Adrenal gland (tissue), 5 donors: ENCODE measurements at regions not wholly inside any gene's neighbourhood (a gene's known extent, or its start where the extent isn't known, plus 50 kb on each side); places are given as distances from the start of the nearest gene placed in this dataset.

Experiments used
- POLR2A ChIP-seq, 2 donors: fragments of 450-650 bp; IDR thresholded peaks; one replicate each; pipeline ENCODE4 v1.6.1; 2017; ENCODE audit warnings: antibody characterized with exemption in 2 of 2, mild to moderate bottlenecking in 2 of 2, moderate library complexity in 1 of 2
- TF ChIP-seq, protein P1 (sequence below), 6 experiments: fragments of 450-650 bp in 4 of 6; fragments of 200-600 bp in 2 of 6; sonication (generic) in 1 of 6; IDR thresholded peaks; 1 replicate in 5 of 6; 2 replicates in 1 of 6; pipeline versions ENCODE4 v1.5.1 to v1.8.0; 2016 to 2021; ENCODE audit warnings: antibody characterized with exemption in 6 of 6, mild to moderate bottlenecking in 2 of 6, moderate library complexity in 1 of 6
- donor health status: DM: no; HTN: no; CAD: no.

DNA sequence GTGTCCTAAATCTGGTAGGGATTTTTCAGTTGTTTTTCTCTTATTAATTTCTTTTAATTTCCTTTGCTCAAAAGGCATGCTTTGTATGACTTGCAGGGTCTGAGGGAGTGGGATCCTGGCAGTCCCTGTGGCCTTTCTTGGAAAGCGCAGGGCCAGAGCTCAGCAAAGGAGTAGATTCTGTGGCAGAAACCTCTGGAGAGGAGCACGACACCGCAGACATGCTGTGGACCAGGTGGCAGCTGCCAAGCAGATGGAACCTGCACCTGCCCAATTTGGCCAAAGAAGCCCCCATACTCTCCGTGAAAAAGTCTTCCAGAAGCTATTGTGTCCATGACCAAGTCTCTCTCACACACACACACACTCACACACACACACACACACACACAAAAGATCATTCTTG, 78.9 kb upstream of the FGF3 start:
- TF ChIP-seq, protein P1, sequence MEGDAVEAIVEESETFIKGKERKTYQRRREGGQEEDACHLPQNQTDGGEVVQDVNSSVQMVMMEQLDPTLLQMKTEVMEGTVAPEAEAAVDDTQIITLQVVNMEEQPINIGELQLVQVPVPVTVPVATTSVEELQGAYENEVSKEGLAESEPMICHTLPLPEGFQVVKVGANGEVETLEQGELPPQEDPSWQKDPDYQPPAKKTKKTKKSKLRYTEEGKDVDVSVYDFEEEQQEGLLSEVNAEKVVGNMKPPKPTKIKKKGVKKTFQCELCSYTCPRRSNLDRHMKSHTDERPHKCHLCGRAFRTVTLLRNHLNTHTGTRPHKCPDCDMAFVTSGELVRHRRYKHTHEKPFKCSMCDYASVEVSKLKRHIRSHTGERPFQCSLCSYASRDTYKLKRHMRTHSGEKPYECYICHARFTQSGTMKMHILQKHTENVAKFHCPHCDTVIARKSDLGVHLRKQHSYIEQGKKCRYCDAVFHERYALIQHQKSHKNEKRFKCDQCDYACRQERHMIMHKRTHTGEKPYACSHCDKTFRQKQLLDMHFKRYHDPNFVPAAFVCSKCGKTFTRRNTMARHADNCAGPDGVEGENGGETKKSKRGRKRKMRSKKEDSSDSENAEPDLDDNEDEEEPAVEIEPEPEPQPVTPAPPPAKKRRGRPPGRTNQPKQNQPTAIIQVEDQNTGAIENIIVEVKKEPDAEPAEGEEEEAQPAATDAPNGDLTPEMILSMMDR (IDR thresholded peaks at IDR 0.05), result no peak
- no peak for TF ChIP-seq POLR2A (IDR thresholded peaks at IDR 0.05)
